ENCODE measurements at regions not wholly inside any gene's neighbourhood (a gene's known extent, or its start where the extent isn't known, plus 50 kb on each side); places are given as distances from the start of the nearest gene placed in this dataset.
"Not testable (repeated sequence)": the region's sequence is repeated elsewhere in the genome, so short reads cannot be mapped to it uniquely, and the experiment has no call there.

DNA sequence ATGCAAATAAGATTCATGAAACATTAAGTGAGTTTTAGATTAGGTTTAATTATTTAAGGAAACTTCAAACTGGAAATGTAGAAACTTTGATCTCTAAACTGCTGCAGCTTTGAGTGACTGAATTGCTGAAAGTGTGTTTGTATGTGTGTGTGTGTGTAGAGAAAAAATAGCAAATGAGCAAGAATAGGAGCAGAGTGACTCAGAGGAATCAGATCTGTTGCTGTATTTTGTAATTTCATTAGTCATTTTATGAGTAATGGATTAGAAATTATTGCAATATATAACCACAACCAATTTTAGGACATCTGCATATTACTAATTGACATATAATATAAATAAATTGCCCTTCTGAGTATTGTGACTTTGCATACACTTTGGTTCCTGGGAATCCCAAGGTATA lies 52.8 kb upstream of the SLC9A9 start:
- Histone ChIP-seq H3K36me3 (ENCODE audit: control insufficient read depth in 2 of 2, extremely low read depth in 1 of 2, insufficient read depth in 1 of 2, low read length in 1 of 2) (no peaks in the 10 kb centered on the region), H3K9me3 (no peaks in the 10 kb centered on the region), H3K27ac (ENCODE audit: low read length) (no peak overlapping the region), H3K4me1 (ENCODE audit: control insufficient read depth in 1 of 2, extremely low read depth in 1 of 2, insufficient read depth in 2 of 2, low read length in 2 of 2) (no peaks in the 10 kb centered on the region), H3K27me3 (replicated peaks in 1 of 2; ENCODE audit: control insufficient read depth in 2 of 2, extremely low read depth in 1 of 2, insufficient read depth in 2 of 2, low read length in 1 of 2) (peaks cover 0 to 3% of the 10 kb centered on the region in 2 experiments), H3K4me3 (ENCODE audit: control insufficient read depth in 1 of 2, extremely low read depth in 1 of 2, low read length in 1 of 2) (no peak overlapping the region)
- Mint-ChIP-seq H3K27me3 (peaks cover 4 to 10% of the 10 kb centered on the region in 2 donors), H3K9me3 (no peaks in the 10 kb centered on the region), H3K4me1 (no peaks in the 10 kb centered on the region), H3K36me3 (no peaks in the 10 kb centered on the region), H3K27ac (no peak overlapping the region), H3K4me3 (no peak overlapping the region)
- CTCF ChIA-PET, result no interaction called here
- DNase-seq, result no peak
- POLR2A ChIA-PET, result no interaction called here
- no peak for ATAC-seq (replicated peaks in 1 of 4)

DNA sequence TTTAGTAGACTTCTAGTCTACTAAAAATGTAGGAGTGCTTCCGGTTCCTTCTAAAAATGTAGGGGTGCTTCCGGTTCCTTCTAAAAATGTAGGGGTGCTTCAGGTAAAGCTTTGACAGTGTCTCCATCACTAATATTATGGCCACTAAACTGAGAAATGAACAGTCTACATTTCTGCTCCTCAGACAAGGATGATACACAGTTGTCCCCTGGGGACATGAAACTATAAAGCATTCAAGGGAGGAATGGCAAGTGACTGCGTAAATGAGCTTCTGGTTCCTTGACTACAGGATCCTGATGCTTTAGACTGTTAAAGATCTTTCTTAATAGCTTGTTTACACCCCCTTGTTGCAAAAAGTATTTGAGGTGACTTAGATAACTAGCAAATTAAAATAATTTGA lies 53.9 kb upstream of the SLC9A9 start:
- no peaks in the 10 kb centered on the region for H3K4me1 Mint-ChIP-seq
- H3K27me3 ChIP-seq (replicated peaks in 1 of 2; ENCODE audit: control insufficient read depth in 2 of 2, extremely low read depth in 1 of 2, insufficient read depth in 2 of 2, low read length in 1 of 2), result peaks cover 0 to 3% of the 10 kb centered on the region in 2 experiments
- H3K4me3 ChIP-seq (ENCODE audit: control insufficient read depth in 1 of 2, extremely low read depth in 1 of 2, low read length in 1 of 2), result no peak overlapping the region
- H3K27ac ChIP-seq (ENCODE audit: low read length), result no peak overlapping the region
- POLR2A ChIA-PET, result no interaction called here
- ATAC-seq (replicated peaks in 1 of 4) (no peak), DNase-seq (no peak)
- no peaks in the 10 kb centered on the region for H3K36me3 Mint-ChIP-seq
- no CpG with 5 or more reads among the region's 3 CpGs for WGBS (ENCODE audit: insufficient coverage)
- no peaks in the 10 kb centered on the region for H3K9me3 Mint-ChIP-seq
- peaks cover 4 to 10% of the 10 kb centered on the region in 2 donors for H3K27me3 Mint-ChIP-seq
- no peak overlapping the region for H3K27ac Mint-ChIP-seq
- H3K36me3 ChIP-seq (ENCODE audit: control insufficient read depth in 2 of 2, extremely low read depth in 1 of 2, insufficient read depth in 1 of 2, low read length in 1 of 2), result no peaks in the 10 kb centered on the region
- H3K4me1 ChIP-seq (ENCODE audit: control insufficient read depth in 1 of 2, extremely low read depth in 1 of 2, insufficient read depth in 2 of 2, low read length in 2 of 2), result no peaks in the 10 kb centered on the region
- CTCF ChIA-PET, result no interaction called here
- no peaks in the 10 kb centered on the region for H3K9me3 ChIP-seq
- H3K4me3 Mint-ChIP-seq, result no peak overlapping the region

- Histone ChIP-seq H3K27ac (ENCODE audit: low read length) (no peak overlapping the region), H3K4me1 (ENCODE audit: control insufficient read depth in 1 of 2, extremely low read depth in 1 of 2, insufficient read depth in 2 of 2, low read length in 2 of 2) (no peaks in the 10 kb centered on the region), H3K4me3 (ENCODE audit: control insufficient read depth in 1 of 2, extremely low read depth in 1 of 2, low read length in 1 of 2) (no peak overlapping the region), H3K27me3 (replicated peaks in 1 of 2; ENCODE audit: control insufficient read depth in 2 of 2, extremely low read depth in 1 of 2, insufficient read depth in 2 of 2, low read length in 1 of 2) (peaks cover 0 to 9% of the 10 kb centered on the region in 2 experiments), H3K9me3 (no peaks in the 10 kb centered on the region), H3K36me3 (ENCODE audit: control insufficient read depth in 2 of 2, extremely low read depth in 1 of 2, insufficient read depth in 1 of 2, low read length in 1 of 2) (no peaks in the 10 kb centered on the region)
- no peaks in the 10 kb centered on the region for H3K36me3 Mint-ChIP-seq
- no peak for DNase-seq
- no peaks in the 10 kb centered on the region for H3K4me1 Mint-ChIP-seq
- H3K27ac Mint-ChIP-seq, result no peak overlapping the region
- CTCF ChIA-PET, result interaction anchor here in 1 of 2 donors (0.6 kb wide), 1 partner anchor 1329 kb away, joined by 3 read pairs; no protein-coding TSS in a partner anchor
- POLR2A ChIA-PET, result no interaction called here
- no peak for ATAC-seq (replicated peaks in 1 of 4)
- no peaks in the 10 kb centered on the region for H3K9me3 Mint-ChIP-seq
- H3K27me3 Mint-ChIP-seq, result peaks cover 8 to 24% of the 10 kb centered on the region in 2 donors
- no peak overlapping the region for H3K4me3 Mint-ChIP-seq
Measured at GRCh38 chr3:143910756-143911155, 60.9 kb upstream of the DIPK2A start.

GRCh38 chr3:143914257-143914656 lies 57.4 kb upstream of the DIPK2A start:
- Histone ChIP-seq H3K27ac (ENCODE audit: low read length) (no peak overlapping the region), H3K4me1 (ENCODE audit: control insufficient read depth in 1 of 2, extremely low read depth in 1 of 2, insufficient read depth in 2 of 2, low read length in 2 of 2) (no peaks in the 10 kb centered on the region), H3K4me3 (ENCODE audit: control insufficient read depth in 1 of 2, extremely low read depth in 1 of 2, low read length in 1 of 2) (no peak overlapping the region), H3K9me3 (no peaks in the 10 kb centered on the region), H3K27me3 (replicated peaks in 1 of 2; ENCODE audit: control insufficient read depth in 2 of 2, extremely low read depth in 1 of 2, insufficient read depth in 2 of 2, low read length in 1 of 2) (peaks cover 0 to 9% of the 10 kb centered on the region in 2 experiments), H3K36me3 (ENCODE audit: control insufficient read depth in 2 of 2, extremely low read depth in 1 of 2, insufficient read depth in 1 of 2, low read length in 1 of 2) (no peaks in the 10 kb centered on the region)
- Mint-ChIP-seq H3K27me3 (peaks cover 4 to 19% of the 10 kb centered on the region in 2 donors), H3K9me3 (no peaks in the 10 kb centered on the region), H3K27ac (no peak overlapping the region), H3K4me1 (no peaks in the 10 kb centered on the region), H3K36me3 (no peaks in the 10 kb centered on the region), H3K4me3 (no peak overlapping the region)
- POLR2A ChIA-PET, result no interaction called here
- CTCF ChIA-PET, result no interaction called here
- DNase-seq (no peak), ATAC-seq (replicated peaks in 1 of 4) (no peak)
- no CpG with 5 or more reads among the region's 2 CpGs for WGBS (ENCODE audit: insufficient coverage)

DNA sequence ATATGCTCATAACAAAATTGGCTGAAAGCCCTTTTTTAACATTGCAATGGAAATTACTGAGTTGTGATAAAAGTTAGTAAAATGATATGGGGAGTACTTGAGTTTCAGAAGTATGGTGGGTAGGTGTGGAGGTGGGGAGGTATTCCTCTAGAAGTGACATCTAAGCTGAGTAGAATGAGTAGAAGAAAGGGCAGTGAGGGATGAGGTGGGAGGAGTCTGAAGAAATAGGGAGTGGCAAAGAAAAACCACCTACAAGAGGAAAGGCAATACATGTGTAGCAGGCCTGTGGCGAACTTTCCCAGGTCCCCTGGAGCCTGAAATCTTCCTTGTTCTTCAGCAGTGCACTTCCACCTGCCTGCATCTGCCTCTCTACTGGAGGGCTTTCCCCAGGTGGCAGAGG lies 52.8 kb upstream of the DIPK2A start:
- Mint-ChIP-seq H3K4me3 (no peak overlapping the region), H3K36me3 (no peaks in the 10 kb centered on the region), H3K27me3 (peaks cover 0 to 2% of the 10 kb centered on the region in 2 donors), H3K4me1 (peaks cover 7 to 15% (median 7%) of the 10 kb centered on the region in 3 donors), H3K9me3 (no peaks in the 10 kb centered on the region), H3K27ac (no peak overlapping the region)
- no peak overlapping the region for H3K27ac ChIP-seq (ENCODE audit: low read length)
- no peaks in the 10 kb centered on the region for H3K9me3 ChIP-seq
- CTCF ChIA-PET, result no interaction called here
- H3K4me3 ChIP-seq (ENCODE audit: control insufficient read depth in 1 of 2, extremely low read depth in 1 of 2, low read length in 1 of 2), result no peak overlapping the region
- no peaks in the 10 kb centered on the region for H3K4me1 ChIP-seq (ENCODE audit: control insufficient read depth in 1 of 2, extremely low read depth in 1 of 2, insufficient read depth in 2 of 2, low read length in 2 of 2)
- no peak for DNase-seq
- H3K27me3 ChIP-seq (replicated peaks in 1 of 2; ENCODE audit: control insufficient read depth in 2 of 2, extremely low read depth in 1 of 2, insufficient read depth in 2 of 2, low read length in 1 of 2), result no peaks in the 10 kb centered on the region
- ATAC-seq (replicated peaks in 1 of 4), result no peak
- POLR2A ChIA-PET, result no interaction called here
- 40% methylated on average over 1 of the region's 1 CpG for WGBS (ENCODE audit: insufficient coverage)
- H3K36me3 ChIP-seq (ENCODE audit: control insufficient read depth in 2 of 2, extremely low read depth in 1 of 2, insufficient read depth in 1 of 2, low read length in 1 of 2), result no peaks in the 10 kb centered on the region

DNA sequence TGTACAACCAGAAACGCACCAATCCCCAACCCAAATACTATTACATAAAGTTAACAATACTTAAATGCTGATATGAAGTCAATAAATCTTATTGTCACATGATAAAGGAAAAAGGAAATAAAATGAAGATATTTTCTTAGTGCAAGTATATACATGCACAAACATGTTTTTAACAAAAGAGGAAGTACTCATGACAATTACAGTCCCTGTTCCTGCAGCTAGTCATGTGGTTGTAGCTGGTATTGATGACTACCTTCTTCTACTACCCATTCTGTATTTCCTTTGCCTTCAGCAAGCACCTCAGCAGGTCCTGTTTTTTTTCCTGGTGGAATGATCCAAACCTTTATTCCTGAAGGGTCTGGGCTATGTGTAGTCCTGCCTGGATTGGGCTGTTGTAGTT lies 50.4 kb upstream of the DIPK2A start:
- ATAC-seq (replicated peaks in 1 of 4); H3K4me1 ChIP-seq (ENCODE audit: control insufficient read depth in 1 of 2, extremely low read depth in 1 of 2, insufficient read depth in 2 of 2, low read length in 2 of 2); H3K27me3 ChIP-seq (replicated peaks in 1 of 2; ENCODE audit: control insufficient read depth in 2 of 2, extremely low read depth in 1 of 2, insufficient read depth in 2 of 2, low read length in 1 of 2); H3K27ac ChIP-seq (ENCODE audit: low read length); DNase-seq; POLR2A ChIA-PET; H3K4me3 ChIP-seq (ENCODE audit: control insufficient read depth in 1 of 2, extremely low read depth in 1 of 2, low read length in 1 of 2); H3K36me3 ChIP-seq (ENCODE audit: control insufficient read depth in 2 of 2, extremely low read depth in 1 of 2, insufficient read depth in 1 of 2, low read length in 1 of 2); H3K9me3 ChIP-seq; H3K4me3 Mint-ChIP-seq; H3K27me3 Mint-ChIP-seq; H3K36me3 Mint-ChIP-seq; H3K9me3 Mint-ChIP-seq; H3K27ac Mint-ChIP-seq; CTCF ChIA-PET: not testable (repeated sequence)
- peaks cover 7 to 26% (median 8%) of the 10 kb centered on the region in 3 donors for H3K4me1 Mint-ChIP-seq
- no CpG with 5 or more reads among the region's 1 CpG for WGBS (ENCODE audit: insufficient coverage)
